GM21381 (cell line): ENCODE measurements at regions not wholly inside any gene's neighbourhood (a gene's known extent, or its start where the extent isn't known, plus 50 kb on each side); places are given as distances from the start of the nearest gene placed in this dataset.
"Not testable (repeated sequence)": the region's sequence is repeated elsewhere in the genome, so short reads cannot be mapped to it uniquely, and the experiment has no call there.

ENCODE experiments used
- ATAC-seq: cut with Tn5 transposase; IDR thresholded peaks from one replicate; pipeline ENCODE4 v1.9.1; 2021; ENCODE audit warnings: mild to moderate bottlenecking, moderate library complexity; ENCODE audit not compliant: unreplicated experiment

DNA sequence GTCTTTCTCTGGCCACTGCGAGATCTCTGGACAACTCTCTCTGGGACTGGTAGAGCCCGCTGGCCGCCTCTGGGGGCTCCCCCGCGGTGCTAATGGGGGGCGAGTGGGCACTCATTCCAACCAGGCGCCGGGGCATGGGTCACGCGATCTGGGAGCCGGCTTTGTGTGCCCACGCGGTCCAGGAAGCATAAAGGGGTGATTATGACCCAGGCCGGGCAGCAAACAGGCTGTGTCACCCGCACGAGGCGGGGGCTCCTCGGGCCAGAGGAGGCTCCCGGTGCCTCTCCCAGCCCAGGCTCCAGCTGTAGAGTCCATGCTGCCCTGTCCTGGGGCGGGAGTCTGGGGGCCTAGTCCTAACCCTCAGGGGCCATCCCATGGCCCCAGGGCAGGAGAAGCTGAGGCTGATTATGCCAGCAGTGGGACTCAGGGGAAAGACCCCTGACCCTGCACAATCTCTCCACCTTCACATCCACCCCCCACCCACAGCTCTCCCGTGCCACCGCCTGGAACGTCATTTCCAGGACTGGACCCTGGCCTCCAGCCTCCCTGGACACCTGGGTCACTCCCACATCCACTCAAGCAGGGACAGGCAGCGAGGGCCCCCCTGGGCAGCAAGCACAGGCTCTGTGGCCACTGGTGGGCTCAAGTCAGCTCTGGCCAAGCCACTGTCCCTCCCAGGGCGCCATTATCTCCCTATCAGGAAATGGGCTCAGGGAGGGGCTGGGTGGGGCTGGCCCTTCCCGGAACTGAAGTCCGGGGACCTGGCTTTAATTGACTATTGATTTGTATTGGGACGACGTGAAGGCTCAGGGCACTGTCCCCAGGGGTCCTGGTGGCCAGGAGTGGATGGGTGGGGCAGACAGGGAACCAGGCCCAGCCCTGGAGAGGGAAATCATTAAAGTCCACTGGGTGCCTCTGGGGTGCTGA lies 50.0 kb downstream of the PTPRS start:
- ATAC-seq: no peak

GRCh38 chr19:5289060-5289990 lies 51.3 kb downstream of the PTPRS start:
- no peak for ATAC-seq

GRCh38 chr19:5288347-5288739 lies 52.3 kb downstream of the PTPRS start:
- ATAC-seq: no peak

GRCh38 chr19:5287066-5287465 lies 53.5 kb downstream of the PTPRS start:
- peak; percentile 15 for ATAC-seq

DNA sequence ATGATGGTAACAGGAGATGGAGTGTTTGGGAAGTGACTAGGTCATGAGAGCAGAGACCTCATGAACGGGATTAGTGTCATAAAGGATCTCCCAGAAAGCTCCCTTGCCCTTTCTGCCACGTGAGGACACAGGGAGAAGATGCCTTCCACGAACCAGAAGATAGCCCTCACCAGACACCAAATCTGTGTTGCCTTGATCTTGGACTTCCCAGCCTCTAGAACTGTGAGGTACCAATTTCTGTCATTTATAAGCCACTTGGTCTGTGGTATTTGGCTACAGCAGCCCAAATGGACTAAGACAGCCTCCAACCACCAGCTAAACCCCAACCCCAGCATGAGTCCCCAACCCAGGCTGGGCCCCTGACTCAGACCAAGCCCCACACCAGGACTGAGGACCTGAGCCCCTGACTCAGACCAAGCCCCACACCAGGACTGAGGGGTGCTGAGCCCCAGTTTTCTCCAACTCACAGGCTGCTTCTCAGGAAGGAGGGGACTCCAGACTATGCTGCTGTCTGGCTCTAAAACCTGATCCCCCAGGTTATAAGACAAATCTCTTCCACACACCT lies 54.1 kb downstream of the PTPRS start:
- ATAC-seq: no peak

GRCh38 chr19:5285955-5286354 lies 54.7 kb downstream of the PTPRS start:
- ATAC-seq: no peak

DNA sequence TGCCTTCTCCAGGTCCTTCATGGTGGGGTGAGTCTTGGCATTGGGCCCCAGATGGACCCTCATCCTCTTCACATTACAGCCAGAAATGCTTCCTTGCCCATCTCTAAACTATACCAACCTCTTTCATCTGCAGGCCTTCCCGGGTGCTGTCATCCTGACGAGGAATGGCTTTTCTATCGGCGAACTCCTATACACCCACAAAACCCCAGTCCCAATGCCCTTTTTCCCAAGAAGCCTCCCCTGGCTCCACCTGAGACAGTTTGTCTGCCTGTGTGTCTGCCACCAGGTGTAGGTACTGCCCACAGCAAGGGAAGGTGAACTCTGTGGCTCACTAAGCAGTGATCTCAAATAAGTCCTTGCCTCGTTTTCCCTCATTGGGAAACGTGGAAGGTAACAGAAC lies 55.3 kb downstream of the PTPRS start:
- ATAC-seq: no peak

GRCh38 chr19:5282901-5283300 lies 57.7 kb downstream of the PTPRS start:
- ATAC-seq: no peak

- ATAC-seq: no peak
Observed at GRCh38 chr19:5281588-5281987, 59.0 kb downstream of the PTPRS start.

DNA sequence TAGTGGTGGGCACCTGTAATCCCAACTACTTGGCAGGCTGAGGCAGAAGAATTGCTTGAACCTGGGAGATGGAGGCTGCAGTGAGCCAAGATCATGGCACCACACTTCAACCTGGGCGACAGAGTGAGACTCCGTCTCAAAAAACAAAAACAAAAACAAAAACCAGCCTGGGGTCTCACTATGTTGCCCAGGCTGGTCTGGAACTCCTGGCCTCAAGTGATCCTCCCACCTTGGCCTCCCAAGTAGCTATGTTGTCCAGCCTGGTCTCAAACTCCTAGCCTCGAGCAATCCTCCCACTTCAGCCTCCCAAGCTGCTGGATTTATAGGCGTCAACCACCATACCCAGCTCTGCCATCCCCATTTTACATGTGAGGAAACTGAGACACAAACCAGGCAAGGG lies 64.9 kb downstream of the PTPRS start:
- ATAC-seq: not testable (repeated sequence)

DNA sequence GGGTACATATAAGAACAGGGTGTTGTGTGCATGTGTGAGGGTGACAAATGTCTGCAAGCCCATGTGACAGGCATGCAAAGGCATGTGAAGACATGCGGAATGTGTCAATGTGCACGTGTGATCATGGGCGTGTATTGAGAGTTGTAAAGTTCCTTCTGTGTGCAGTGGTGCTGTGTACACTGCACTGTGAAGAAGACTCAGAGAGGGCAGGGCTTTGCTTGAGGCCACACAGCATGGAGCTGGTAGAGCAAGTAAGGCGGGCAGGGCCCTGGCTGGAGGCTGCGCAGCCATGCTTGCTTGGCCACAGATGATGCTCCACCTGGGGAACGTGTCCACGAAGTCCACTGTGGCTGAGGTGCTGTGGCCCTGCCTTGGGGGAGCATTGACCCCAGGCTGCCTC lies 66.8 kb downstream of the PTPRS start:
- ATAC-seq: no peak

DNA sequence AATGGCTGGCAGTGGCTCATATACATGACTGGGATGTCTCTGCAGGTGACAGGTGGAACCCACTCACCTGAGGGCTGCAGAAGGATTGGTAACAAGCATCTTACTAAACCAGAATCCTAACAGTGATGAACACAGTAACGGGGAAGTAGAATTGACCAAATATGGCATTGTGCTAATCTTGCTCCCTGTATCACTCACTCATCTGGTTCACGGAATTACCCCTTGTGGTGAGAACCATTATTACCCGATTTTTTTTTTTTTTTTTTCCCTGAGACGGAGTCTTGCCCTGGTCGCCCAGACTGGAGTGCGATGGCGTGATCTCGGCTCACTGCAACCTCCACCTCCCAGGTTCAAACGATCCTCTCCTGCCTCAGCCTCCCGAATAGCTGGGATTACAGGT lies 69.5 kb downstream of the PTPRS start:
- no peak for ATAC-seq

GRCh38 chr19:5269926-5270325 lies 70.7 kb downstream of the PTPRS start:
- no peak for ATAC-seq

GRCh38 chr19:5269279-5269678 lies 71.3 kb downstream of the PTPRS start:
- no peak for ATAC-seq

DNA sequence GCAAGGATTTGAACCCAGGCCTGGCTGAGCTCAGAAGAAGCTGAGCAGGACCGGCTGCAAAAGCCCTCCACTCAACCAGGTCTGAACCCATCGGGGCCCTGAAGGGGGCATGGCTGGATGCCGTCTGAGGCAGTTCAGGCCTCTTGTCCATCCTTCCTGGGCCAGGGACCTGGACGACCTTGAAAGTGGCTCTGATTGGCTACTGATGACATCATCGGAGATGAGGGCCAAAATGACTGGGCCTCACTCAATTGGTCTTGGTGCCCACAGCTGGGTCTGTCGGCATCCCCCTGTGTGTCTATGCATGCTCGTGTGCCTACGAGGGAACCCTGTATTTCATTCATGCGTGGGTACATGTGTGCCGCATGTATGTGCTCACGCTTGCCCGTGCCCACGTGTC lies 71.8 kb downstream of the PTPRS start:
- no peak for ATAC-seq

DNA sequence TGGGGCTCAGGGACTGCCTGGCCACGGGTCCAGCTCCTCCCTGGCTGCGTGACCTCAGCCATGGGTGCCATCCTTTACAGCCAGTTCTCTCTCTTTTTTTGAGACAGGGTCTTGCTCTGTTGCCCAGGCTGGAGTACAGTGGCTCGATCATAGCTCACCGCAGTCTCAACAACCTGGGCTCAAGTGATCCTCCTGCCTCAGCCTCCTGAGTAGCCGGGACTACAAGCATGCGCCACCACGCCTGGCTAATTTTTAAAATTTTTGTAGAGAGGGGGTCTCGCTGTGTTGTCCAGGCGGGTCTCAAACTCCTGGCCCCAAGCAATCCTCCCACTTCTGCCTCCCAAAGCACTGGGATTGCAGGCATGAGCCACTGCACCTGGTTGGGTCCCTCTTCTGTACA lies 75.4 kb downstream of the PTPRS start:
- no peak for ATAC-seq

- ATAC-seq: no peak
Observed at GRCh38 chr19:5264453-5264852, 76.2 kb downstream of the PTPRS start.

DNA sequence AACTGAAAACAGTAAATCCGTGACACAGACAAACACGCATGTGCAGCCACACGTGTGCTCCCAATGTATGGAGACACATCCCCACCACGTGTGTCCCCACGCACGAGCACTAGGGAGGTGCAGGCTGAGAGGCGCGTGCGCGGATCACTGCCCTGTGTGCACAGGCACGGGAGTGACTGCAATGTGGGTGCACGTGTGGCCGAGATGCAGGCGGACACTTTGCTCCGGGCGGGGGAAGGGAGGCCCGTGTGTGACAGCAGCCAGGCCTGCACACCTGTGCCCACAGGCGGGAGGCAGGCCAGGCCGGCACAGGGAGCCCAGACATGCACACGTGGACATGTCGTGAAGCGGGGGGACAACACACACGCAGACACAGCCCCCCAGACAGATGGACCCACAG lies 77.0 kb downstream of the PTPRS start:
- ATAC-seq: no peak

GRCh38 chr19:5262721-5263120 lies 77.9 kb downstream of the PTPRS start:
- no peak for ATAC-seq

DNA sequence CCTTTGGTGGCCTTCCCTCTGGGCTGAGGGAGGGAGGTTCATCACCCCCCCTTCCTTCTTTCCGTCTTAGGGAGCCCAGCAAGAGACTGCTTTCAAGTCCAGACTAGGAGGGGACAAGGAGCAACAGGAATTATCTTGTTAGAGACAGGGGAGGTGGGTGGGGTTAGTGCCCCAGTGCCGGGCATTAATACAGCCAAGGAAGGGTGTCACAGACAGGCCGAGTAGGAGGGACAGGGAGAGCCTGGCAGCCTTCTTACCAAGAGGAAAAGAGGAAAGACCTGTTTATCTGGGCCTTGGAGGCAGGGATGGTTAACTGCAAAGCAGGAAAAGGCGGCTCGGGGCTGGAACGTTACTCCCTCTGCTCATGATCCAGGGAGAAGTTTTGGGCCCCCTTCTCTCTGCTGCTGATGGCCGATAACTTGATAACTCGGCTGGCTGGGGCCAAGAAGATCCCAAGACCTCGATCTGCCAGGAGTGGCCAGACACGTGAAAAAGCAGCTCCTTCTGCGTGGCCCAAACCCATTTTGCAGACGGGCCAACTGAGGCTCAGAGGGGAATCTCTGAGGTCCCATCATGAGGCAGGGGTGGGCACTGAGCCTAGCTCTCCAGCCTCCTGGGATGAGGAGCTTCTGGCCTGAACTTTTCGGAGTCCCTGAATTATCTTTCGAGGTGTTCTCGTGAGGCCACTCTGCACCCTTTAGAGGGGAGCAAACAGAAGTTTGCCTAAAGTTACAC lies 79.3 kb downstream of the PTPRS start:
- ATAC-seq: no peak
